DMS153 treated with DMSO at 0.1 percent for 48 hours (cell line): ENCODE measurements at regions not wholly inside any gene's neighbourhood (a gene's known extent, or its start where the extent isn't known, plus 50 kb on each side); places are given as distances from the start of the nearest gene placed in this dataset.

Experiments
- DNase-seq: peaks from one replicate; lab custom pipeline; 2025; ENCODE audit not compliant: unreplicated experiment; lab: John Stamatoyannopoulos, UW

DNA sequence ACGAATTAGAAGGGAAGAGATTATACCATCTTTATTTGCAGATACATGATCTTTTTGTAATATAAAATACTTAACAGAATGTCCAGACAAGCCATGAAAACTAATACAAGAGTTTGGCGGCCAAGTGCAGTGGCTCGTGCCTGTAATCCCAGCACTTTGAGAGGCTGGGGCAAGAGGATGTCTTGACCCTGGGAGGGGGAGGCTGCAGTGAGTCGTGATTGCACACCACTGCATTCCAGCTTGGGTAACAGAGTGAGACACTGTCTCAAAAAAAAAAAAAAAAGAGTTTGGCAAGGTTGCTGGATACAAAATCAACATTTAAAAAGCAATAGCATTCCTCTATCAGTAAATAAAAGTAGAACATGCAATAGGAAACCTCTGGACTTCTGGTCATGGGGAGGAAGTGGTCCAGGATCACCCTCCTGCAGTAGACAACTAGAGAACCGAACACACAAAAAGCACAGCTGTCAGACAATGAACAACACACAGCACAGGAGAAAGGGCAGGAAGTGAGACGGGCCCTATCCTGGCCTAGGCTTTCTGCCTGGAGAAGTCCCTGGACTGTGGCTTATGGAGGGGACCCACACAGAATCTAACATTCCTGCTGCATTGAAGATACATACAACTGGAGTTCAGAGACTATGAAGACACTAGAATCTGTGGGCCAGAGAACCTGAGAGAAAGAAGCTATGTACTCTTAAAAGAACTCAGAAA lies 118.9 kb upstream of the ARL4C start:
- no peak for DNase-seq

DNA sequence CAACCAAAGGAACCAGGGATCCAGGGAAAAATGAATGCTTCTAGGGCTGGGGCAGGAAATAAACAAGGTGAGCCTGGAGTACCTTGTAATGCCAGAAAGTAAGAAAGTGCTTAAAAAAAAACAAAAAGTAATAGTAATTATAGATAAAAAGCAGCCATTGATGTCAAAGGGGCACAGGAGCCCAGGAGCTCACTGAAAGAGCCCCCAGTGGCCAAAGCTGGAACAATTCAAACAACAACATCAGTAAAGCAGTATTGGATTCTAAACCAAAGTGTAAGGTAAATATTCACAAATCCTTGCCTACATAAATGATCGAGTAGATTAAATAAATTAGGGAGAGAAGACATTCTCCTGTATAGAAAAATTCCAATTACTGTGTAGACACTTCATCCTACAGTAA lies 114.3 kb upstream of the ARL4C start:
- DNase-seq = no peak

- DNase-seq = no peak
These were observed 112.1 kb upstream of the ARL4C start for GRCh38 chr2:234608946-234609345.

- DNase-seq = no peak
These were observed 110.8 kb upstream of the ARL4C start for GRCh38 chr2:234607691-234608090.

GRCh38 chr2:234606896-234607295 lies 110.0 kb upstream of the ARL4C start:
- no peak for DNase-seq

GRCh38 chr2:234603619-234604018 lies 106.7 kb upstream of the ARL4C start:
- DNase-seq = no peak

DNA sequence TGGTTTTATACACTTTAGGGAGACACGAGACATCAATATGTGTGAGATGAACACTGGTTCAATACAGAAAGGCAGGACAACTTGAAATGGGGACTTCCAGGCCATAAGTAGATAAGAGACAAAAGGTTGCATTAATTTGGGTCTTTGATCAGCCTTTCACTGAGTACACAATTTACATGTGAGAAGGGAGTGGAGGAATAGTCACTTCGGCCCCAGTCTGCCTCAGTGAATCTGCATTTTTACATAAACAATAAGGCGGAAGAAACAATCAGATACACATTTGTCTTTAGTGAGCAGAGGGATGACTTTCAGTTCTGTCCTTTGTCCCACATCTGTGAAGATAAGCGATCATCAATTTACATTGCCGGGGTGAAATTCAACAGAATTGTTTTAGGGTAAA lies 104.3 kb upstream of the ARL4C start:
- DNase-seq = no peak

- DNase-seq = no peak
These were observed 100.6 kb upstream of the ARL4C start for GRCh38 chr2:234597576-234597861.

- no peak for DNase-seq
These were observed 100.1 kb upstream of the ARL4C start for GRCh38 chr2:234596696-234597575.

- no peak for DNase-seq
These were observed 98.9 kb upstream of the ARL4C start for GRCh38 chr2:234595829-234596228.

- no peak for DNase-seq
These were observed 97.8 kb upstream of the ARL4C start for GRCh38 chr2:234594715-234595114.

DNA sequence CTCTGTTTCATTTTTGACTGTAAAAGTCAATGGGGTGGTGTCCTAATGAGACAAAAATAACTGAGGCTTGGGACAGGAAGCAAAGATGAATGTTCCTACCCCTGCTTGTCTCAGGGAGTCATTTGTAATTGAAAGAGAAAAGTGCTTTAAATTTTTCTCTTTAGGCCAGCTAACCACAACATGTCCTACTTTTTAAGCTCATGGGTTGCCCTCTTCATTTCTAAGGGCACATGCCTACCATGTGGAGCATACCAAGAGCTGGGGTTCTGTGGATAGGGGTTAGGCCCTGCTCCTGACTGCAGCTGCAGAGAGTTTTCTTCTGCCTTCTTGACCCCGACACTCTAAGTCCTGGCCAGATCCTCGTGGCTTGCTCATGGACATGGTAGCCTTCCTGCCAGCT lies 96.8 kb upstream of the ARL4C start:
- DNase-seq = no peak

DNA sequence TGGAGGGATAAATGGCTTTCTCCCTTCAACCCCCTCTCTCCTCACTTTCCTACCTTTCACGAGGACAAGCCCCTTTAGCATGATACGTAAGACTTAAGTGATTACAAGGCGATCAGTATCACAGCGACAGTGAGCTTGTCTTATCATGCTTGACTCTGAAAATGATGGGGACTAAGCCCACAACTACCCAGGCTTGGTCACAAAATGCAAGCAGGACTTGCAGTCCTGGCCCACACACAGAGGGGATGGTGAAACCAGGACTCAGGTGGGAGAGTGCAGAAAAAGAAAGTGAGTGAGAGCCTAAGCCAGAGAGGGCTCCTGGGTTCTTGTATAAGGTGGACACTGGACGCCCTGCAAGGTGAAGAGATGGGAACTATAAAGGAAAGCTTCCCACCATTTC lies 95.7 kb upstream of the ARL4C start:
- DNase-seq = no peak

DNA sequence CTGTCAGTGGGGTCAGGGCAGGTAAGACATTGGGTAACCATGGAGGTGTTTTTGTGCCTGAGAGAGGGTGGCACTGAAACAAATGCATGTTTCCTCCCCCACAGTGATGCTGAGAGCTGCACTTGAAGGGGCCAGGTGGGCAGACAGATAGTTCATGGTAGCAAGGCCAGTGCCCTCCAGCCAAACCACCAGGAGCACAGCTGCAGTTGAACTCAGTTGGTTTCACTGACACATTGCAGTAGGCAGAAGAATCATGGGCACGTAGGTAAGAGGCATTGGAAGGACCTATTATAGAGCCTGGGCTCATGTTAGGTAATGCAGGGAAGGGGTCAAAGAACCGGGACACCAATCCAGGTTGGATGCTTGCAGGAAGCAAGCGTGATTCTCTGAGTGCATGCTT lies 93.2 kb upstream of the ARL4C start:
- no peak for DNase-seq

DNA sequence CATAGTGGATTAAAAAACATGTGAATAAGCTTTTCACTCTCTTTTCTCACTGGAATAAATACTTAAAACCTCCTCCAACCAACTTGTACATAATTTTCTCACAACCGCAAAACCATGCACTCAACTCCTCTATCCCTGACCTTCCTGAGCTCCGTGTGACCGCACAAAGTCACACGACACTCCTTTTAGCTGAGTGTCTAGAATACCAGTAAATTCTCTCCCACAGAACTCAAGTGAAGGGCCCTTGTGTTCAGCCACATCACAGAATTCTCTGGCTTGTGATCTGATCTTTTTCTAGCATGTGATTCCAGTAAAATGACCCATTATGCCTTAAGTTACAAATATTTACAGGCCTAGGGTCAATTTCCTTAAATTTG lies 91.2 kb upstream of the ARL4C start:
- no peak for DNase-seq

GRCh38 chr2:234587341-234588053 lies 90.6 kb upstream of the ARL4C start:
- no peak for DNase-seq

DNA sequence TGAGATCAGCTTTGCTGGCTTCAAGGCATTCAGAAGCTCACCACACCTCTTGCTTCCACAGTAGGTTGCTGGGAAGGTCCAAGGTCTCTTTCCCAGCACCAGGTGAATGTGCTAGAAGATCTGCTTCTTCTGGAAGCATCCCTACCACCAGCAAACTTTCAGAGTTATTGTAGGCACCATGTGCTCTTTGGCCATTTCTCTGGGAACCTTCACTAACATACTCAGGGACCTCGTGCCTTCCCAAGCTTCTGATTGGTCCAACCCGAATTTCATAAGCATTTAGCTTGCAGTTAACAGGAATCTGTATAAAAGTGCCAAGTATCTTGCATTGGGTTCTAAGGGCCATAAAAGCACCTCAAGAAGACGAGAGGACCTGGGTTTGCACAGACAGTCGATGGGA lies 86.5 kb upstream of the ARL4C start:
- no peak for DNase-seq

GRCh38 chr2:234580686-234581085 lies 83.8 kb upstream of the ARL4C start:
- no peak for DNase-seq

- no peak for DNase-seq
These were observed 82.5 kb upstream of the ARL4C start for GRCh38 chr2:234579231-234579962.

GRCh38 chr2:234578389-234578788 lies 81.5 kb upstream of the ARL4C start:
- no peak for DNase-seq

DNA sequence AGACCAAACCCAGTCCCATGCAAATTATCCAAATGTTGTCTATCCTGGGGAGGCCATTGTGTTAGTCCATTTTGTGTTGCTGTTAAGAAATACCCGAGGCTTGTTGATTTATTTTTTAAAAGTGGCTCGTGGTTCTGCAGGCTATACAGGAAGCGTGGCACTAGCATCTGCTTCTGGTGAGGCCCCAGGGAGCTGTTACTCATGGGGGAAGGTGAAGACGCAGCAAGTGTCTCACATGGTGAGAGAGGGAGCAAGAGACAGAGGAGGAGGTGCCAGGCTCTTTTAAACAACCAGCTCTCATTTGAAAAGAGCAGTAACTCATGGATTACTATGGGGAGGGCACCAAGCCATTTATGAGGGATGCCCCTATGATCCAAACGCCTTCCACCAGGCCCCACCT lies 80.3 kb upstream of the ARL4C start:
- no peak for DNase-seq
